C4-2B (cell line): ENCODE measurements at regions not wholly inside any gene's neighbourhood (a gene's known extent, or its start where the extent isn't known, plus 50 kb on each side); places are given as distances from the start of the nearest gene placed in this dataset.

ENCODE experiments used
- ZFX ChIP-seq: fragments of 450-650 bp; IDR thresholded peaks from 2 replicates; pipeline ENCODE4 v1.6.1; 2017
- TF ChIP-seq, protein P1 (sequence below): fragments of 450-650 bp; conservative IDR thresholded peaks from 2 replicates; pipeline ENCODE4 v1.5.1; 2017; ENCODE audit warnings: mild to moderate bottlenecking

DNA sequence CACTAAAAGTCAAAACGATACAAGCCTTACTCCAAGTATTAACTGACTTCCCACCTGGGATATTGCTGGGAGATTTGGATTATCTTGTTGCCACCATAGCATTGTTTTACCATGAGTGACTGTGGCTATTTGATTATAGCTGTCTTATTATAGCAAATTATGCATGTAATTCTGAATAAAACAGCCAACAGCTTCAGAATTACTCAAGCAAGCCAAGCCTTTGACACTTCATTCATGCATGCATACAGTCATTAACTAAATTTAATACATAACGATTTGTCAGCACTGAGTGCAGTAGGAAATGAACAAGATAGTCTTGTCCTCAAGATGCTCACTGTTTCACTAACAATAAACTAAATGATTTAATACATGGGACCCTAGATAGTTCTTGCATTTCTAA lies 133.0 kb upstream of the FRMD6 start:
- TF ChIP-seq, protein P1, sequence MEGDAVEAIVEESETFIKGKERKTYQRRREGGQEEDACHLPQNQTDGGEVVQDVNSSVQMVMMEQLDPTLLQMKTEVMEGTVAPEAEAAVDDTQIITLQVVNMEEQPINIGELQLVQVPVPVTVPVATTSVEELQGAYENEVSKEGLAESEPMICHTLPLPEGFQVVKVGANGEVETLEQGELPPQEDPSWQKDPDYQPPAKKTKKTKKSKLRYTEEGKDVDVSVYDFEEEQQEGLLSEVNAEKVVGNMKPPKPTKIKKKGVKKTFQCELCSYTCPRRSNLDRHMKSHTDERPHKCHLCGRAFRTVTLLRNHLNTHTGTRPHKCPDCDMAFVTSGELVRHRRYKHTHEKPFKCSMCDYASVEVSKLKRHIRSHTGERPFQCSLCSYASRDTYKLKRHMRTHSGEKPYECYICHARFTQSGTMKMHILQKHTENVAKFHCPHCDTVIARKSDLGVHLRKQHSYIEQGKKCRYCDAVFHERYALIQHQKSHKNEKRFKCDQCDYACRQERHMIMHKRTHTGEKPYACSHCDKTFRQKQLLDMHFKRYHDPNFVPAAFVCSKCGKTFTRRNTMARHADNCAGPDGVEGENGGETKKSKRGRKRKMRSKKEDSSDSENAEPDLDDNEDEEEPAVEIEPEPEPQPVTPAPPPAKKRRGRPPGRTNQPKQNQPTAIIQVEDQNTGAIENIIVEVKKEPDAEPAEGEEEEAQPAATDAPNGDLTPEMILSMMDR: no peak
- no peak for TF ChIP-seq ZFX
